ENCODE measurements at regions not wholly inside any gene's neighbourhood (a gene's known extent, or its start where the extent isn't known, plus 50 kb on each side); places are given as distances from the start of the nearest gene placed in this dataset.
"Not testable (repeated sequence)": the region's sequence is repeated elsewhere in the genome, so short reads cannot be mapped to it uniquely, and the experiment has no call there.

GRCh38 chr6:164744301-164744700 lies 565.1 kb downstream of the C6orf118 start:
- DNase-seq (ENCODE audit: insufficient read length, low spot score) (no peak), FAIRE-seq (no peak)
- no peak for TF ChIP-seq CTCF (IDR thresholded peaks at IDR 0.05; ENCODE audit: insufficient read depth, missing control alignments)

- FAIRE-seq (no peak), DNase-seq (ENCODE audit: insufficient read length, low spot score) (no peak)
- no peak for TF ChIP-seq CTCF (IDR thresholded peaks at IDR 0.05; ENCODE audit: insufficient read depth, missing control alignments)
Observed at GRCh38 chr6:164741938-164742451, 567.4 kb downstream of the C6orf118 start.

- FAIRE-seq; DNase-seq (ENCODE audit: insufficient read length, low spot score): not testable (repeated sequence)
Observed at GRCh38 chr6:164736090-164736489, 573.3 kb downstream of the C6orf118 start.

GRCh38 chr6:164731539-164731938 lies 577.9 kb downstream of the C6orf118 start:
- FAIRE-seq = no peak
- no peak for TF ChIP-seq CTCF (IDR thresholded peaks at IDR 0.05; ENCODE audit: insufficient read depth, missing control alignments)
- no peak for DNase-seq (ENCODE audit: insufficient read length, low spot score)

GRCh38 chr6:164721460-164721859 lies 587.9 kb downstream of the C6orf118 start:
- TF ChIP-seq CTCF (IDR thresholded peaks at IDR 0.05; ENCODE audit: insufficient read depth, missing control alignments) = no peak
- FAIRE-seq = no peak

GRCh38 chr6:164700497-164700896 lies 608.9 kb downstream of the C6orf118 start:
- TF ChIP-seq CTCF (IDR thresholded peaks at IDR 0.05; ENCODE audit: insufficient read depth, missing control alignments) = no peak
- FAIRE-seq (no peak), DNase-seq (ENCODE audit: insufficient read length, low spot score) (no peak)

More at GRCh38 chr6:164721460-164721859, 587.9 kb downstream of the C6orf118 start:
- no peak for DNase-seq (ENCODE audit: insufficient read length, low spot score)

GRCh38 chr6:164695896-164696295 lies 613.5 kb downstream of the C6orf118 start:
- no peak for FAIRE-seq

More at GRCh38 chr6:164695896-164696295, 613.5 kb downstream of the C6orf118 start:
- TF ChIP-seq CTCF (IDR thresholded peaks at IDR 0.05; ENCODE audit: insufficient read depth, missing control alignments) = no peak
- no peak for DNase-seq (ENCODE audit: insufficient read length, low spot score)
